ENCODE measurements at regions not wholly inside any gene's neighbourhood (a gene's known extent, or its start where the extent isn't known, plus 50 kb on each side); places are given as distances from the start of the nearest gene placed in this dataset.

DNA sequence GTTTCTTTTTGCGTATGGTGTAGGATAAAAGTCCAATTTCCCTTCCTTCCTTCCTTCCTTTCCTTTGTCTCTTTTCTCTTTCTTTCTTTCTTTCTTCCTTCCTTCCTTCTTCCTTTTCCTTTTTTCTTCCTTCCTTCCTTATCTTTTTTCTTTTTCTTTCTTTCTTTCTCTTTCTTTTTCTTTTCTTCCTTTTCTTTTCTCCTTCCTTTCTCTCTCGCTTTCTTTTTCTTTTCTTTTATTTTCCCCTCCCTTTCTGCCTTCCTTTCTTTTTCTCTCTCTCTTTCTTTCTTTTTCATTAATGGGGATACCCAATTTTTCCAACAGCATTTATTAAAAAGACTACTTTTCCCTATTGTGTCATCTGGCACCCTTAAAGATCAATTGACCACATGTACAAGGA lies 1359.7 kb downstream of the FAM181B start:
- Mint-ChIP-seq H3K27me3 (no peaks in the 10 kb centered on the region), H3K27ac (no peak overlapping the region), H3K4me1 (no peaks in the 10 kb centered on the region), H3K9me3 (peaks cover 0 to 25% (median 5%) of the 10 kb centered on the region in 9 donors), H3K4me3 (no peak overlapping the region), H3K36me3 (peaks cover 0 to 11% (median 0%) of the 10 kb centered on the region in 3 donors)
- DNase-seq = no peak
- ATAC-seq = no peak
- POLR2A ChIA-PET = no interaction called here

DNA sequence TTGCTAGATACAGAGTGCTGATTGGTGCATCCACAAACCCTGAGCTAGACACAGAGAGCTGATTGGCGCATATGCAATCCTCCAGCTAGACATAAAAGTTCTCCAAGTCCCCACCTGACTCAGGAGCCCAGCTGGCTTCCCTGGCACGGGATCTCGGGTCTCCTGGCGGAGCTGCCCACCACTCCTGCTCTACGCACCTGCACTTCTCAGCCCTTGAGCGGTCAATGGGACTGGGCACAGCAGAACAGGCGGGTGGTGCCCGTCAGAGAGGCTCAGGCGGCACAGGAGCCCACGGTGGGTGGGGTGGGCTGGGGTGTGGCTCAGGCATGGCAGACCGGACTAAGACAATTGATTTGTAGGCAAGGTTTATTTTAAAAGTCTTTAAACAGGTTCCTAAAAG lies 1365.5 kb downstream of the FAM181B start:
- H3K4me1 Mint-ChIP-seq = no peaks in the 10 kb centered on the region
- POLR2A ChIA-PET = no interaction called here

DNA sequence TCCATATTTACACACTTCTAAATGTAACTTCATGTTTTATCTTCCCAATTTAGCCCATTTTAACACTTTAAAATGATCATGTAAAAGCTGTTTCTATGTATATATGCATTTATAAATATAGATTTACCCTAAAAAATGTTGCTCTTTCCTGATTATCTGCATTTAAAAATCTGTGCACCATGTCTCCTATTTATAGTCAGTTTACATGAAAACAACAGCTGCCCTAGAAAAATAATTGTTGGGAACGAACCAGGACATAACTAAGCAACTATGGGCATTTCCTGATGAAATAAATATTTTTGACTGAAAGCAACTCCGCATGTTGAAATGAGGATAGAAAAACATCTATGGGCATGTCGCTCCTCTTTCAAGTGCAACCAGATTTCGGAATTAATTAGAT lies 1368.2 kb downstream of the FAM181B start:
- Mint-ChIP-seq H3K27me3 (no peaks in the 10 kb centered on the region), H3K4me3 (no peak overlapping the region), H3K36me3 (no peaks in the 10 kb centered on the region), H3K9me3 (peaks cover 0 to 28% (median 0%) of the 10 kb centered on the region in 9 donors), H3K4me1 (no peaks in the 10 kb centered on the region), H3K27ac (no peak overlapping the region)
- no peak for ATAC-seq
- no peak for DNase-seq
- POLR2A ChIA-PET = no interaction called here

More for the DNA sequence above, 1365.5 kb downstream of the FAM181B start:
- peaks cover 0 to 30% (median 2%) of the 10 kb centered on the region in 9 donors for H3K9me3 Mint-ChIP-seq
- DNase-seq = no peak
- H3K4me3 Mint-ChIP-seq = no peak overlapping the region
- no peak overlapping the region for H3K27ac Mint-ChIP-seq
- no peaks in the 10 kb centered on the region for H3K27me3 Mint-ChIP-seq
- H3K36me3 Mint-ChIP-seq = no peaks in the 10 kb centered on the region
- ATAC-seq = no peak

DNA sequence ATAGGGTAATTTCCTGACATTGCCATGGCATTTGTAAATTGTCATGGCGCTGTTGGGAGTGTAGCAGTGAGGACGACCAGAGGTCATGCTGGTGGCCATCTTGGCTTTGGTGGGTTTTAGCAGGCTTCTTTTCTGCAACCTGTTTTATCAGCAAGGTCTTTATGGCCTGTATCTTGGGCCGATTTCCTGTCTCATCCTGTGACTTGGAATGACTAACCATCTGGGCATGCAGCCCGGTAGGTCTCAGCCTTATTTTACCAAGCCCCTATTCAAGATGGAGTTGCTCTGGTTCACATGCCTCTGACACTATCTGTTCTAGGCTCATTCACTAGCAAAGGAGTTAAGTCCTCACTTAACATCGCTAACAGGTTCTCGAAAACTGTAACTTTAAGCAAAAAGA lies 1374.2 kb downstream of the FAM181B start:
- Mint-ChIP-seq H3K4me3 (no peak overlapping the region), H3K27me3 (no peaks in the 10 kb centered on the region), H3K4me1 (no peaks in the 10 kb centered on the region), H3K9me3 (peaks cover 0 to 23% (median 7%) of the 10 kb centered on the region in 9 donors), H3K36me3 (no peaks in the 10 kb centered on the region), H3K27ac (no peak overlapping the region)
- no peak for ATAC-seq
- POLR2A ChIA-PET = no interaction called here
- DNase-seq = no peak

DNA sequence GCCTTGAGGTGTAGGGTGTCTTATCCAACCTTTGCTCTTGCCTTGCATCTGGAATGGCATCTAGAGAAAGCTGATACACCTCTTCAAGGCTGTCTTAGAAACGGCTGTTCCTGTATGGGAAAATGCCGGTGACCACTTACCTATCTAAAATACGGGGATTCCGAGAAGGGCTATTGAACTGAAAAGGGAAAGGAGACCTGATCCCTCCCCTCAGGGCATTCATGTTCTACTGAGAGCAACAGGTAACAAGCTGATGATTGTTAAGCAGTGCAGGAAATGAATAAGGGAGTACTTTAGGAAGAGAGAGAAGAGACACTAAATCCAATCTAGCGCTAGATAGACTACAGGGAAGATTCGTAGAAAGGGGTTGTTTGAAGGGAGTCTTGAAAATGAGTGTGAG lies 1388.1 kb downstream of the FAM181B start:
- H3K36me3 Mint-ChIP-seq = no peaks in the 10 kb centered on the region
- no peak overlapping the region for H3K27ac Mint-ChIP-seq
- ATAC-seq = no peak
- H3K9me3 Mint-ChIP-seq = peaks cover 0 to 8% (median 0%) of the 10 kb centered on the region in 9 donors
- no peak overlapping the region for H3K4me3 Mint-ChIP-seq
- DNase-seq = no peak
- H3K27me3 Mint-ChIP-seq = no peaks in the 10 kb centered on the region
- H3K4me1 Mint-ChIP-seq = no peaks in the 10 kb centered on the region
- POLR2A ChIA-PET = no interaction called here

DNA sequence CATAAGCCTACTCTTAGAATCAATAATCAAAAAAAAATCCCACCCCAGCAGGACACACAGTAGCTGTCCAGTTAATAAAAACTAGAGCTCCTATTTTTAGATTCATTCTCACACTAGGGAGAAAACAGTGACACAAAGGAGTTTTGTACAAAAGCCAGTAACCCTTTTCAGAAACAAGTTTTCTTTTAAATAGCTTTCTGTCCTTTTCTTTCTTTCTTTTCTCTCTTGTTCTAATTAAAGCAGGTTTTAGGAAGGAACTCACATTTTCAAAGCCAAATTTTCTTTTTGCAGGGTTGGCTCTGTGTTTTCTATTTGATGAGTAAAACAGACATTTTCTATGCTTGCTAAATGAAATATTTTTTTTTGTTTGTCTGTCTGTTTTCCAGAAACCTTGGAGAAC lies 1390.7 kb downstream of the FAM181B start:
- Mint-ChIP-seq H3K4me3 (no peak overlapping the region), H3K27ac (no peak overlapping the region), H3K36me3 (no peaks in the 10 kb centered on the region), H3K9me3 (peaks cover 0 to 5% (median 2%) of the 10 kb centered on the region in 9 donors), H3K4me1 (no peaks in the 10 kb centered on the region), H3K27me3 (no peaks in the 10 kb centered on the region)
- POLR2A ChIA-PET = no interaction called here
- no peak for DNase-seq
- no peak for ATAC-seq

DNA sequence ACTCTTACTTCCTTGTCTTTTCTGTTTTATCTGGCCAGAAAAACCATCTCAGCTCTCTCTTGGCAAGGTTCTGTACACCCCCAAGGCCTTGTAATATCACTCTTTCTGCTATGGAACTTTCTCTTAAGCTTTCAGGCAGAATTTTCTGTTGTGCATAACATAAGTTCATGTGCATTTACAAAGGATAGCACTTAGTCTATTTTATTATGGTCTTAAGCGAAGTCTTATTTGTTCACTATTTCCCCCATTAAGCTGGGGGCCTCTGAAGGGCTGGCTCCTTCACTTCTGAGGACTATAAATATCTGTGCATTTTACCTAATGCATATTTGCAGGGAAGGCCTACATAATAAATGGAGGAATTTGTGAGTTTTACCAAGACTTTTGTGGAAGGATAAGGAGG lies 1393.4 kb downstream of the FAM181B start:
- POLR2A ChIA-PET = no interaction called here
- no peaks in the 10 kb centered on the region for H3K27me3 Mint-ChIP-seq
- H3K27ac Mint-ChIP-seq = no peak overlapping the region
- peaks cover 0 to 11% (median 5%) of the 10 kb centered on the region in 9 donors for H3K9me3 Mint-ChIP-seq
- DNase-seq (no peak), ATAC-seq (no peak)
- H3K36me3 Mint-ChIP-seq = no peaks in the 10 kb centered on the region
- no peaks in the 10 kb centered on the region for H3K4me1 Mint-ChIP-seq
- H3K4me3 Mint-ChIP-seq = no peak overlapping the region

DNA sequence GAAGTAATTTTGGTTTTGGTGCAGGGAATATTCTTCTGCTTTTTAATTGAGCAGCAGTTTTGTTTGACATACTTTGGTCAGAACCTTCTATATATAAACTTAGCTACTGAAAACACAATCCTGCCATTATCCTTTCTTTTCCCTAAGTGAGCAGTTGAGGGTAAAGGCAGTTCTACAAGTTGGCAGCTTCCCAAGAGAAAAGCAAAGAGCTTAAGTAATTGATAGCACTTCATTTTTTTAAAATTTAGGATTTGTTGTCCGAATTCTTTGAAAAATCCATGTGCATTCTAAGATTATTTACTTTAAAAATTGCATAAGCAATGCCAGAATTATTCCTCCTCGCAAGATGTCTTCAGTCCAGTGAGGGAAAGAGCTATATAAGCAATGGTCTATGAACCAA lies 1394.1 kb downstream of the FAM181B start:
- POLR2A ChIA-PET = no interaction called here
- peaks cover 0 to 13% (median 5%) of the 10 kb centered on the region in 9 donors for H3K9me3 Mint-ChIP-seq
- no peak overlapping the region for H3K4me3 Mint-ChIP-seq
- no peaks in the 10 kb centered on the region for H3K4me1 Mint-ChIP-seq
- ATAC-seq (no peak), DNase-seq (no peak)
- H3K27me3 Mint-ChIP-seq = no peaks in the 10 kb centered on the region
- H3K27ac Mint-ChIP-seq = no peak overlapping the region
- no peaks in the 10 kb centered on the region for H3K36me3 Mint-ChIP-seq

DNA sequence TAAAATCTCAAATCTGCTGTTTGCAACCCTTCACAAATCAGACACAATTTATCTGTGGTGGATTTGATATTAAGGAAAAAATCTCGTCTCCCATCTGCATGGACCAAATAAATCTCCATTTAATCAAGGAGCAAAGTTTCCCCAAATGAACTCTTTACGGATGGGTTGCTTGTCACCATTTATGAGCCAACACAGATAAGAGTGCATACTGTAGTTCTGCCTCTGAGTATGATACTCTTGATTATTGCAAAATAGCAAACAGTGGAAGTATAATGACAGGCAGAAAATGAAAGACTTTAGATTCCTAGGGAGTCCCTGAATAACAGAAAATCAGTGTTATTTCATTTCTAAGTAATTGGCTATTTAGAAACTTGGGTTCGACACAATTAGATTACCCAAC lies 1395.9 kb downstream of the FAM181B start:
- peaks cover 0 to 13% (median 8%) of the 10 kb centered on the region in 9 donors for H3K9me3 Mint-ChIP-seq
- H3K4me3 Mint-ChIP-seq = no peak overlapping the region
- no peak for ATAC-seq
- no peak for DNase-seq
- no peaks in the 10 kb centered on the region for H3K27me3 Mint-ChIP-seq
- H3K4me1 Mint-ChIP-seq = no peaks in the 10 kb centered on the region
- no peak overlapping the region for H3K27ac Mint-ChIP-seq
- H3K36me3 Mint-ChIP-seq = no peaks in the 10 kb centered on the region
- POLR2A ChIA-PET = no interaction called here

DNA sequence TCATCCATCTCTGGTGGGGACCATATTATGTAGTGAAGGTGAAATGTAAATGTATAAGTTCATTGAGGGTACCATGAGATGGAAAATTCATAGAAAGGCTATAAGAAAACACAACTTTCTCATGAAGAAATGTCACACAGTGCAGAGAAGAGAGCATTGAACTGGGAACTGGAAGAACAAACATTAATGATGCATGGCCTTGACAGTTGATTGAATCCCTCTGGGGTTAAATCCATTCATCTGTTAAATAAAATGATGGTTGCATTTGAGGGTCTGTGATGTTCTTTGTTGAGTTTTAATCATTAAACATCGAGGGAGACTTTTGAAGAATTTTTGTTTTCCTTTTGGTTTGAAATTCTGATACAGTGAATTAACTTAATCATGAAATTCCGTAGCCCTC lies 1401.4 kb downstream of the FAM181B start:
- Mint-ChIP-seq H3K9me3 (peaks cover 0 to 25% (median 7%) of the 10 kb centered on the region in 9 donors), H3K4me3 (no peak overlapping the region), H3K27ac (no peak overlapping the region), H3K36me3 (no peaks in the 10 kb centered on the region), H3K4me1 (no peaks in the 10 kb centered on the region), H3K27me3 (no peaks in the 10 kb centered on the region)
- POLR2A ChIA-PET = no interaction called here
- DNase-seq = no peak
- no peak for ATAC-seq

DNA sequence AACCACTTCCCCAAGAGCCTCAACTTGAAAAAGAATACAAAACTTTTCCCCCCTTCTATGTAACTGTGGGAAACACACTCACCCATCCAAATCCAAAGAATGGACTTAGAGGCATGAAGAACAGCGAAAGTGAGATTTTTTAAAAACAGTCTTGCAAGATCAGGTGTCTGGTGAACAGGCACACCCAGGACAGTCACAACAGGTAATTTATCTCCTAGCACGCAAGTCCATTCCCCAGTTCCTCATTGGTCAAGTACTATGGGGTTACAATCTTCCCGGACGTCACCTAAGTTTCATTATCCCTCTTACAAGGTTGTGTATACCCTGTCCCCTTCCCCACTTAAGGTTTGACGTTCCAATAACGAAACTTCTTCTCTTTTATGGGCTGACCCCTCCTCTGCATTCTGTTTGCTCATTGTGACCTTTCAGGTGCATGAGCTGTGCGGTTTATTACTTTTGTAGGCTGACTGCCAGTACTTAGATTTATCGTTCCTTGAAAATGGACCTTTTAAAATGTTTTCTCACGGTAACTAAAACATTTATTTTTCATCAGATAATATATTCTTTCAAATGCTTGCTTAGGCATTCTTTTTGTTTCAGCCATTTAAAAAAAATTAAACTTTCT lies 1401.9 kb downstream of the FAM181B start:
- Mint-ChIP-seq H3K4me3 (no peak overlapping the region), H3K9me3 (peaks cover 0 to 23% (median 6%) of the 10 kb centered on the region in 9 donors), H3K27ac (no peak overlapping the region), H3K36me3 (no peaks in the 10 kb centered on the region), H3K4me1 (no peaks in the 10 kb centered on the region), H3K27me3 (no peaks in the 10 kb centered on the region)
- no peak for ATAC-seq
- DNase-seq = no peak
- POLR2A ChIA-PET = no interaction called here

DNA sequence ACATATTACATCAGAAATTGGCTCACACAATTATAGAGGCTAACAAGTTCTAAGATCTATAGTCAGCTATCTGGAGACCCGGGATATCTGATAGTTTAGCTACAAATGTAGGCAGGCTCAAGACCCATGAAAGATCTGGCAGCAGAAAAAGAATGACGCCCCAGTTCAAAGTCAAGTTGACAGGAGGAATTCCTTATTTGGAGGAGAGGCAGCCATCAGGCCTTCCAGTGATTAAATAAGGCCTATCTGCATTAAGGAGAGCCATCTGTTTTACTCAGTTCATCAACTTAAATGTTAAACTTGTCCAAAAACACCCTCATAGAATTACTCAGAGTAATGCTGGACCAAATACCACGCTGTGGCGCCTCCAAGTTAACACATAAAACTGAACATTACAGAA lies 1402.6 kb downstream of the FAM181B start:
- Mint-ChIP-seq H3K4me1 (no peaks in the 10 kb centered on the region), H3K36me3 (no peaks in the 10 kb centered on the region), H3K4me3 (no peak overlapping the region), H3K27ac (no peak overlapping the region), H3K27me3 (no peaks in the 10 kb centered on the region), H3K9me3 (peaks cover 0 to 21% (median 6%) of the 10 kb centered on the region in 9 donors)
- DNase-seq (no peak), ATAC-seq (no peak)
- POLR2A ChIA-PET = no interaction called here

DNA sequence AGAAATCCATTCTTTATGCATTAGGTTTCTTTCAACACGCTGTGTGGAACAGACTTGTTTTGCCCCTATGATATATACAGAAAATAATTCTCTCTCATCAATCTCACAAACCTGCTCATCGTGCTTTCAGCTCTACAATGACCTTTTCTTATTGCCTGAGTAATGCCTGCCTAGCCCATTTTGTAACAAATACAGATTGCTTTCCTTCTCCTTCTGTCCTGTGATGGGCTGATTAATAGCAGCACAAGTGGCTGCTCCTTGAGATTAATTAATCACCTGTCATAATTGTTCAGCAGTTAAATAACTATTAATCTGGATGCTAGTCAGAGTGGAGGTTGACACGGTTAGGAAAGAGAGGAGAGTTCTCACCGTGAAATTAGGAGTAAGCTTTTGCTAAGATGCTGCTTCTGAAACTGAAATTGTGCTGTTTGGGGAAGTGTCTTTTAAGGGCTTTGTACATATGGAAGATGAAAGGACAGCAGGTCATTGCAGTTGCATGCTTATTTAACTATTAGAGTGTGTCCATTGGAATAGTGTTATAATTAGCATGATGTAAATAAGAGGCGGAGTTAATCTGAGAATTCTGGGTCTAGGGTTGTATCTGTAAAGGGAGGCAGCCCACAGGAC lies 1430.5 kb downstream of the FAM181B start:
- H3K36me3 Mint-ChIP-seq = no peaks in the 10 kb centered on the region
- H3K9me3 Mint-ChIP-seq = peaks cover 0 to 20% (median 0%) of the 10 kb centered on the region in 9 donors
- no peak overlapping the region for H3K27ac Mint-ChIP-seq
- H3K4me1 Mint-ChIP-seq = no peaks in the 10 kb centered on the region
- DNase-seq = no peak
- no peak overlapping the region for H3K4me3 Mint-ChIP-seq
- POLR2A ChIA-PET = no interaction called here
- H3K27me3 Mint-ChIP-seq = no peaks in the 10 kb centered on the region
- no peak for ATAC-seq
